Right ventricle myocardium inferior (tissue), 1 donor: ENCODE measurements at regions not wholly inside any gene's neighbourhood (a gene's known extent, or its start where the extent isn't known, plus 50 kb on each side); places are given as distances from the start of the nearest gene placed in this dataset.
"Not testable (repeated sequence)": the region's sequence is repeated elsewhere in the genome, so short reads cannot be mapped to it uniquely, and the experiment has no call there.

Experiments used
- ATAC-seq: fragments of 200-7000 bp; cut with Tn5 transposase; one replicate; pipeline ENCODE4 v1.9.1; 2020; ENCODE audit warnings: mild to moderate bottlenecking, moderate library complexity
- DNase-seq: peaks from one replicate; pipeline ENCODE4 v3.0.0; 2021; ENCODE audit errors: missing footprints
- intact Hi-C: fragments of 100-400 bp; cut with DNase I; formaldehyde crosslinking; loops from one replicate; pipeline ENCODE4 v1.11.0; 2022
- donor health status: DM: no; HTN: yes; CAD: no; lungs with severe emphysema.

DNA sequence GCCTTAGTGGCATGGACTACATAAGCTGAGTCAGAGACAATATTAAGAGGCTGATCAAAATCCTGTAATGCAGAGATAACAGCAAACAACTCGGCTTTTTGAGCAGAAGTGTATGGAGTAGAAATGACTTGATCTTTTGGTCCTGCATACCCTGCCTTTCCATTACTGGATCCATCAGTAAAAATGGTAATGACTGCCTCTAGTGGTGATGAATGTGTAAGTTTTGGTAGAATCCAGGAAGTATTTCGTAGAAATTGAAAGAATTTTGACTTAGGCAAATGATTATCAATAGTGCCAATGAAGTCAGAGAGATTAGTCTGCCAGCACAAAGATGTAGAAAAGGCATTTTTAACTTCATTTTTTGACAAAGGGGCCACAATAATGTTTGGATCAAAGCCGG lies 146.4 kb upstream of the API5 start:
- ATAC-seq, intact Hi-C loops: not testable (repeated sequence)

GRCh38 chr11:43168241-43168640 lies 143.6 kb upstream of the API5 start:
- intact Hi-C loops, ATAC-seq, DNase-seq: not testable (repeated sequence)

More for the DNA sequence above, 146.4 kb upstream of the API5 start:
- not testable (repeated sequence) for DNase-seq

DNA sequence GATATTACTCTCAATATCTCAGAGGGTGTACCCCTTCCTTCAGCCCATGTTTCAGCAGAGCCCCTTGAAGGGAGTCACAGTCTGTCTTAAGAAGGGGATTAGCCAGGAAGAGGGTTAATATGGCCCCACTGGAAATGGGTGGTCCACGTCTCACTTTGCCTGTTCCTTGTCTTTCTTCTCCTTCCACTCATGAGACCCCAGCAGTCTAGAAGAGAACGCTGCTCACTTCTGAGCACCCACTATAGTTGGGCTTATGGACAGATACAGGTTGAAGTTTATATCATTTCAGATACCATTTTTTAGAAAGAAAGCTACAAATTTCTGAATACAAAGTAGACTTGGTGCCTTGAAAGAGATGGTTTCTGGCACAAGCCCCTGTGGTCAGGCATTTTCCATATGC lies 139.3 kb upstream of the API5 start:
- ATAC-seq, result no peak
- intact Hi-C loops, result no loop called here
- no peak for DNase-seq

- no peak for ATAC-seq
- no peak for DNase-seq
- intact Hi-C loops, result no loop called here
Observed at GRCh38 chr11:43177975-43178374, 133.8 kb upstream of the API5 start.

DNA sequence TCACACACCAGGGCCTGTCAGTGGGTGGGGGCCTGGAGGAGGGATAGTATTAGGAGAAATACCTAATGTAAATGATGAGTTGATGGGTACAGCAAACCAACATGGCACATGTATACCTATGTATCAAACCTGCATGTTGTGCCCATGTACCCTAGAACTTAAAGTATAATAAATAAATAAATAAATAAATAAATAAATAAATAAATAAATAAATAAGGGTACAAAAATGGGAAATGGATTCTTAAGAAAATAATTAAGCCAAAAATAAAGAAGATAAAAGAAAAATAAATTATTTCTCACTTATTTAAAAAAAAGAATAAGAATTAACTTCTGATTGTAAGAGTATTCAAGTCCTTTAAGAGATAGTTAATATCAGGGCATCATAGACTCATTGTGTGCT lies 117.3 kb upstream of the API5 start:
- intact Hi-C loops, DNase-seq, ATAC-seq: not testable (repeated sequence)

GRCh38 chr11:43197379-43197778 lies 114.4 kb upstream of the API5 start:
- DNase-seq, result no peak
- intact Hi-C loops, result no loop called here
- ATAC-seq, result no peak

GRCh38 chr11:43200031-43200430 lies 111.8 kb upstream of the API5 start:
- intact Hi-C loops, result no loop called here
- DNase-seq, result no peak
- ATAC-seq, result no peak

GRCh38 chr11:43212279-43212678 lies 99.5 kb upstream of the API5 start:
- intact Hi-C loops, result no loop called here
- ATAC-seq (no peak), DNase-seq (no peak)

- ATAC-seq (no peak), DNase-seq (no peak)
- intact Hi-C loops, result no loop called here
Observed at GRCh38 chr11:43214471-43214870, 97.3 kb upstream of the API5 start.

GRCh38 chr11:43217849-43218248 lies 93.9 kb upstream of the API5 start:
- ATAC-seq (no peak), DNase-seq (no peak)
- intact Hi-C loops, result no loop called here

DNA sequence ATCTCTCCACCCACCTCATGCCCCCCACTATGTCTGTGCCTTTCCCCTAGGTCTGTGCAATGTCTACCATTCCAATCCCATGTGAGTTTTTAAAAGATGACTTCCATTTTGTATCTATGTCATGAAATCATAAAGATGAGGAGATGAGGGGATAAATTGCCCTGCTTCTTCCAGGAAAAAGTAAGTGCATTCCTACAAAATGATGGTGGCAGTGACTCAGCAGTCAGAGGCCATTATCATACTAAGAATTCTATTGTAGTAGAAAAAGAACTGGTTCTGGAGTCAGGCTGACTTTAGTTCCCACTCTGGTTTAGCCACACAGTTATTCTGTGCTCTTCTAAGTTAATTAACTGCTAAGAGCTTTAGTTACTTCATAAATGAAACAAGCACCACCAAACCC lies 89.6 kb upstream of the API5 start:
- intact Hi-C loops, result no loop called here
- DNase-seq (no peak), ATAC-seq (no peak)

- ATAC-seq, result no peak
- intact Hi-C loops, result no loop called here
- no peak for DNase-seq
Observed at GRCh38 chr11:43223026-43223425, 88.8 kb upstream of the API5 start.

DNA sequence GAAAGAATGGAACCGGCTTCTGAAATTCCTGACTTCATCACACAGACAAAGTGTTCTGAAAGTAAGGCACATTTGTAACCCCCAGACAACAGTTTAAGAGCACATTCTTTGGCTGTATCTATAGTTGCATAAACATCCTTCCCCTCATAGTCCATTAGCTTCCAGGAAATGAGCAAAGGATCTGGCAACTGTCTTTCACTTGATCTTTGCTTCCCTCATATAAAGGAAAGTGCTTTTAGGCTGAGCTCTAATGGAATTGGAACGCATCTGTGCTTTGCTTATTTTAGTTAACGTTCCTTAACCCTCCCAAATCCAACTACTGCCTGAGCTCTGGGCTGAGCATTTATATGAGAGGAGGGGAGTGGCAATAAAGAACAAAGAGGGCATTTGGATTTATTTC lies 76.9 kb upstream of the API5 start:
- ATAC-seq (no peak), DNase-seq (no peak)
- intact Hi-C loops, result no loop called here

DNA sequence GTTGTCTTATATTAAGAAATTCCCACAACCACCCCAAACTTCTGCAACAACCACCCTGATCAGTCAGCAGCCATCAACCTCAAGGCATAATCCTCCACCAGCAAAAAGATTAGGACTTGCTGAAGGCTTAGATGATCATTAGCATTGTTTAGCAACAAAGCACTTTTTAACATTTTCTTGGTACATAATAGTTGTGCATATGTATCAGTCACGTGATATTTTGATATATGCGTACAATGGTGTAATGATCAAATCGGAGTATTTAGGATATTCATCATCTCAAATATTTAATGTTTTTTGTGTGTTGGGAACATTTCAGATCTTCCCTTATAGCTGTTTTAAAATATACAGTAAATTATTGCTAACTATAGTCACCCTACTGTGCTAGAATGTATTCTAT lies 73.5 kb upstream of the API5 start:
- no peak for ATAC-seq
- intact Hi-C loops, result no loop called here
- no peak for DNase-seq

- ATAC-seq, result no peak
- intact Hi-C loops, result no loop called here
Observed at GRCh38 chr11:43239791-43240190, 72.0 kb upstream of the API5 start.

GRCh38 chr11:43242401-43242800 lies 69.4 kb upstream of the API5 start:
- DNase-seq, result no peak
- no peak for ATAC-seq
- intact Hi-C loops, result no loop called here

More at GRCh38 chr11:43239791-43240190, 72.0 kb upstream of the API5 start:
- DNase-seq, result no peak

DNA sequence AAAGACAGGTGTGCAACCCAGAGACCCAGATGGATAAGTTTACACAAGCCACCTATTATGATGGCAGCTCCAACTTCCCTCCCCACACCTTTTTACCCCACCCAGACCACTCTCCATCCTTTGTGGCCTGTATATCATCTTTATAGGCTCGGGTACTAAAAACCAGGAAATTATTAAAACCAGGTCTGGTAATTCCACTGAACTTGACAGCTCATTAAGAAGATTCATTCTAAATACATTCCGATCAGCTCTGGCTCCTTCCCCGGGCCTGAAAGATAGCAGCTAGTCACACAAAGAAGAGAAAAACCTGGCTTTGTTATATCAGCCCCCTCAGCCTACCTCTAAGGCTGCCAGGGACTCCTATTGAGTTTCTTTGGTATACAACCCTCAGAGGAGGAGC lies 67.9 kb upstream of the API5 start:
- DNase-seq (no peak), ATAC-seq (no peak)
- intact Hi-C loops, result no loop called here

DNA sequence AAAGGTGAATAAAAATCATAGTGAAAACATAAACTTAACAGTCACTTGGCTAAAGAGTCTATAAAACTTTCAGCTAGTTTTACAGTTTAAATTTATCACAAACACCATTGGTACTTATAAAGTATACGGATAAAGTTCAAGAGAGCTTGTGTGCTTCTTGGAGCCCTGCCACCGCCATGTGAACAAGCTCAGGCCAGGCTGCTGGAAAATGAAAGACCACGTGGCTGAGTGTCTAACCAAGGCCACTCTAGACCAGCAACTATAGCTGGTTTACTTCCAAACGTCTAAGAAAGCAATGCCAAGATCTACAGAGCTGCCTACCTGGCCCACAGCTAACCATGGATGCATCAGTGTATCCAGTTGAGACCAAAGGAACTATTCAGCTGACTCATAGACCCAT lies 66.3 kb upstream of the API5 start:
- DNase-seq (no peak), ATAC-seq (no peak)
- intact Hi-C loops, result no loop called here

DNA sequence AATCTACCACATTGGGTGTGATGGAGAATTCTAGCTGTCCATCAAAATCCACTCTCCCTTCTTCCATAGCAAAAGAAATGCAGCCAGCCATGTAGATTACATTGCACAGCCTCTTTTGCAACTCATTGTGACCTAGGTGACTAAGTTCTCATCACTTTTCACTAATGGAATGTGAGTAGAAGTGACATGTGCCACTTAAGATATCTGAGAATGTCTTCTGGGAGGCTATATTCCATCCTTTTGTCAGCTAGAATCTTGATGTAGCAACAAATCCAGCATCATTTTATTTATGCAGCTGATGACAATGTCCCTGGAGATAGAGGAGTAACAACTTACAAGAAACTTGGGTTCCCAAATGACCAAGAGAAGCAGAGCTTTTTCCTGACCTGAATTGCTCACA lies 61.5 kb upstream of the API5 start:
- DNase-seq, result no peak
- intact Hi-C loops, result no loop called here

GRCh38 chr11:43261775-43262174 lies 50.0 kb upstream of the API5 start:
- intact Hi-C loops, result no loop called here
- DNase-seq, result no peak

More for the DNA sequence above, 61.5 kb upstream of the API5 start:
- no peak for ATAC-seq

More at GRCh38 chr11:43261775-43262174, 50.0 kb upstream of the API5 start:
- no peak for ATAC-seq
